T-cell (primary cell): ENCODE measurements at regions not wholly inside any gene's neighbourhood (a gene's known extent, or its start where the extent isn't known, plus 50 kb on each side); places are given as distances from the start of the nearest gene placed in this dataset.

ENCODE experiments used
- ATAC-seq, 4 experiments: fragments of 200-7000 bp in 3 of 4; fragments of 150-1000 bp in 1 of 4; cut with Tn5 transposase; replicated peaks in 1 of 4; 1 replicate in 3 of 4; 2 replicates in 1 of 4; pipeline ENCODE4 v1.10.0; 2021; ENCODE audit warnings: moderate library complexity in 3 of 4, mild to moderate bottlenecking in 2 of 4, moderate number of reproducible peaks in 1 of 4
- CTCF ChIA-PET, 2 donors: fragments of 300-600 bp; sonication (Branson Sonifier 250); formaldehyde crosslinking; loops; one replicate each; lab custom pipeline; 2022; ENCODE audit warnings: antibody characterized with exemption in 2 of 2; lab: Charles Lee
- POLR2A ChIA-PET, 2 donors: fragments of 300-600 bp; sonication (Branson Sonifier 250); formaldehyde crosslinking; loops; one replicate each; lab custom pipeline; 2022; ENCODE audit warnings: antibody characterized with exemption in 2 of 2; lab: Charles Lee
- DNase-seq, 35 experiments: peaks; one replicate each; pipeline versions ENCODE4 v3.0.0 to v3.0.0-alpha.2; 2013 to 2023
- H3K27ac ChIP-seq: one replicate; pipeline ENCODE4 v1.5.1; 2013; ENCODE audit warnings: low read length
- H3K27me3 ChIP-seq, 2 experiments: replicated peaks in 1 of 2; 1 replicate in 1 of 2; 2 replicates in 1 of 2; pipeline versions ENCODE4 v1.6.1 to v1.7.0; 2013; ENCODE audit warnings: low read length in 1 of 2, mixed read lengths in 1 of 2; ENCODE audit not compliant: control insufficient read depth in 2 of 2, insufficient read depth in 2 of 2; ENCODE audit errors: extremely low read depth in 1 of 2
- H3K36me3 ChIP-seq, 2 donors: 1 replicate in 1 of 2; 2 replicates in 1 of 2; pipeline versions ENCODE4 v1.6.1 to v1.7.0; 2013; ENCODE audit warnings: low read length in 1 of 2; ENCODE audit not compliant: control insufficient read depth in 2 of 2, insufficient read depth in 1 of 2; ENCODE audit errors: extremely low read depth in 1 of 2
- H3K4me1 ChIP-seq, 2 experiments: 1 replicate in 1 of 2; 2 replicates in 1 of 2; pipeline versions ENCODE4 v1.6.1 to v1.7.0; 2013; ENCODE audit warnings: low read length in 2 of 2, mixed read lengths in 1 of 2; ENCODE audit not compliant: insufficient read depth in 2 of 2, control insufficient read depth in 1 of 2; ENCODE audit errors: extremely low read depth in 1 of 2
- H3K4me3 ChIP-seq, 2 donors: 1 replicate in 1 of 2; 2 replicates in 1 of 2; pipeline versions ENCODE4 v1.5.1 to v1.7.0; 2013; ENCODE audit warnings: mild to moderate bottlenecking in 2 of 2, low read length in 1 of 2, moderate library complexity in 1 of 2; ENCODE audit not compliant: control insufficient read depth in 1 of 2; ENCODE audit errors: extremely low read depth in 1 of 2
- H3K9me3 ChIP-seq: 2 replicates; pipeline ENCODE4 v1.7.0; 2013
- H3K27ac Mint-ChIP-seq, 2 donors: one replicate each; pipeline ENCODE4 v1.8.0; 2020 to 2021; ENCODE audit warnings: mild to moderate bottlenecking in 2 of 2, mixed read lengths in 2 of 2
- H3K27me3 Mint-ChIP-seq, 2 donors: one replicate each; pipeline ENCODE4 v1.8.0; 2021 to 2022; ENCODE audit warnings: mixed read lengths in 2 of 2
- H3K36me3 Mint-ChIP-seq: one replicate; pipeline ENCODE4 v1.8.0; 2021; ENCODE audit warnings: mixed read lengths
- H3K4me1 Mint-ChIP-seq, 3 donors: one replicate each; pipeline ENCODE4 v1.8.0; 2020 to 2022; ENCODE audit warnings: mixed read lengths in 3 of 3, mild to moderate bottlenecking in 1 of 3
- H3K4me3 Mint-ChIP-seq, 3 donors: one replicate each; pipeline ENCODE4 v1.8.0; 2020 to 2022; ENCODE audit warnings: mild to moderate bottlenecking in 3 of 3, mixed read lengths in 3 of 3, moderate library complexity in 3 of 3
- H3K9me3 Mint-ChIP-seq, 3 donors: one replicate each; pipeline ENCODE4 v1.8.0; 2020 to 2022; ENCODE audit warnings: mixed read lengths in 3 of 3
- WGBS: methylation state at CpG from one replicate; pipeline ENCODE4 v1.1.5; 2013; ENCODE audit warnings: missing lambda C conversion rate; ENCODE audit not compliant: insufficient coverage; 5-methylcytosine and 5-hydroxymethylcytosine counted together

- no peaks in the 10 kb centered on the region for H3K9me3 Mint-ChIP-seq
- ChIA-PET CTCF (interaction anchor here (1.0 to 1.1 kb wide), 3 partner anchors 264 to 266 kb away, joined by 3 to 10 read pairs (median 6); no protein-coding TSS in a partner anchor), POLR2A (interaction anchor here in 1 of 2 donors (0.6 kb wide), 1 partner anchor 42 kb away, joined by 4 read pairs; no protein-coding TSS in a partner anchor)
- H3K4me1 ChIP-seq: no peaks in the 10 kb centered on the region
- WGBS: 61% methylated on average over 3 of the region's 7 CpGs
- no peak overlapping the region for H3K4me3 Mint-ChIP-seq
- H3K9me3 ChIP-seq: no peaks in the 10 kb centered on the region
- H3K36me3 Mint-ChIP-seq: no peaks in the 10 kb centered on the region
- ATAC-seq (no peak), DNase-seq (no peak)
- no peaks in the 10 kb centered on the region for H3K36me3 ChIP-seq
- H3K27me3 Mint-ChIP-seq: no peaks in the 10 kb centered on the region
- H3K4me3 ChIP-seq: no peak overlapping the region
- H3K4me1 Mint-ChIP-seq: peaks cover 2 to 7% (median 5%) of the 10 kb centered on the region in 3 donors
- no peak overlapping the region for H3K27ac Mint-ChIP-seq
- H3K27ac ChIP-seq: no peak overlapping the region
- H3K27me3 ChIP-seq: no peaks in the 10 kb centered on the region
Measured at GRCh38 chr6:53436526-53437303, 88.0 kb upstream of the ELOVL5 start.

DNA sequence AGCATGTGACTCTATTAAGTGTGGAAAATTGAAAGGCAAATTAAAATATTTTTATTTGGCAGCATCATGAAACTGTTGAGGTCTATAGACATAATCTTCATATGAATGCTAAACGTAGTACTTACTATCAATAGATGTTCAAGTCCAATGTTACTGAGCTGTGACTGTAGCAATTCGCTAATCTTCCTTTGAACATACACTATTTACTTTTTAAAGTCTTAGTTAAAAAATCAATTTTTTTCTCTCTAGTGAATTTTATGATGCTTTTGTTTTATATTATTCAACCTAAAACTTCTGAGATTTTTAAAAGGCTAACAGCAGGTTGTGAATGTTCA, 85.2 kb upstream of the ELOVL5 start:
- H3K4me1 ChIP-seq: no peaks in the 10 kb centered on the region
- H3K27me3 ChIP-seq: no peaks in the 10 kb centered on the region
- no peak for DNase-seq
- ChIA-PET CTCF (interaction anchor here (1.0 to 1.4 kb wide), 2 partner anchors 24 to 262 kb away, joined by 3 read pairs; no protein-coding TSS in a partner anchor), POLR2A (no interaction called here)
- no peak overlapping the region for H3K4me3 ChIP-seq
- no peaks in the 10 kb centered on the region for H3K9me3 Mint-ChIP-seq
- ATAC-seq: no peak
- no CpG with 5 or more reads among the region's 2 CpGs for WGBS
- H3K4me1 Mint-ChIP-seq: peaks cover 7 to 22% (median 15%) of the 10 kb centered on the region in 3 donors
- no peak overlapping the region for H3K27ac ChIP-seq
- no peak overlapping the region for H3K27ac Mint-ChIP-seq
- H3K36me3 ChIP-seq: no peaks in the 10 kb centered on the region
- H3K36me3 Mint-ChIP-seq: no peaks in the 10 kb centered on the region
- no peaks in the 10 kb centered on the region for H3K27me3 Mint-ChIP-seq
- H3K9me3 ChIP-seq: no peaks in the 10 kb centered on the region
- no peak overlapping the region for H3K4me3 Mint-ChIP-seq

GRCh38 chr6:53433261-53433950, 84.7 kb upstream of the ELOVL5 start:
- H3K4me1 Mint-ChIP-seq: peaks cover 8 to 23% (median 16%) of the 10 kb centered on the region in 3 donors
- no peaks in the 10 kb centered on the region for H3K4me1 ChIP-seq
- no peaks in the 10 kb centered on the region for H3K27me3 ChIP-seq
- H3K4me3 ChIP-seq: no peak overlapping the region
- no peaks in the 10 kb centered on the region for H3K36me3 ChIP-seq
- no peak for ATAC-seq
- ChIA-PET POLR2A (no interaction called here), CTCF (interaction anchor here (0.6 to 1.4 kb wide), 5 partner anchors 24 to 654 kb away, joined by 3 to 6 read pairs (median 3); no protein-coding TSS in a partner anchor)
- no peak overlapping the region for H3K27ac Mint-ChIP-seq
- H3K9me3 Mint-ChIP-seq: no peaks in the 10 kb centered on the region
- DNase-seq: no peak
- WGBS: no CpG with 5 or more reads among the region's 4 CpGs
- no peaks in the 10 kb centered on the region for H3K9me3 ChIP-seq
- no peaks in the 10 kb centered on the region for H3K36me3 Mint-ChIP-seq
- H3K4me3 Mint-ChIP-seq: no peak overlapping the region
- no peaks in the 10 kb centered on the region for H3K27me3 Mint-ChIP-seq
- no peak overlapping the region for H3K27ac ChIP-seq

DNA sequence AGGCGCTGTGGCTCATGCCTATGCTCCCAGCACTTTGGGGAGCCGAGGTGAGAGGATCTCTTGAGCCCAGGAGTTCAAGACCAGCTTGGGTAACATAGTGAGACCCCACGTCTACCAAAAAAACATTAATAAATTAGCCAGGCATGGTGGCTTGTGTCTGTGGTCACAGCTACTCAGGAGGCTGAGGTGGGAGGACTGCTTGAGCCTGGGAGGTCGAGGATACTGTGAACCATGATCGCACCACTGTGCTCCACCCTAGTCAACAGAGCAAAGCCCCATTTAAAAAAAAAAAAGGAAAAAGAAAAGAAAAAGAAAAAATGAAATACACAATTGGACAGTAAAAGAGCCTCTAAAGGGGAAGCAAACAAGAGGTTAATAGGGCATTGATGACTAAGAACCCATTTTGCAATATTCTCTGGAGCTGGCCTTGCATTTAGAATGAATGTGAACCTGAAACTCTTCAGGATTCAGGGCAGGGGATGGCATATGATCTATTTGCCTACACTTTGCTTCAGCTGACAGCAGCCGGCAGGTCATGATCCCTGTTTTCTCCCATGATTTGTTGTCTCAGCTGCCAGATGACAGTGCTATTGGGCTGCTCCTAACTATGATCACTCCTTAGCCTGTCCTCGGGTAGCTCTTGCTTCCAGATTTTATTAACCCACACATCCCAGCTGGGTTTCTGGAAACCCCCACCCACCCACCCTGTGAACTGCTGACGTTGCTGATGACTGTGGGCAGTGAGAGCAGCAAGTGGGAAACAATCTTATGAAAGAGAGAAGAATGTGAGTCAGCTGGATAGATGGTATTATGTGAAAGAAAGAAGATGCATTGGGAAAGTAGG, 83.8 kb upstream of the ELOVL5 start:
- Histone ChIP-seq H3K4me1 (no peaks in the 10 kb centered on the region), H3K4me3 (no peak overlapping the region), H3K27ac (no peak overlapping the region), H3K36me3 (no peaks in the 10 kb centered on the region), H3K9me3 (no peaks in the 10 kb centered on the region), H3K27me3 (no peaks in the 10 kb centered on the region)
- DNase-seq: no peak
- H3K27me3 Mint-ChIP-seq: no peaks in the 10 kb centered on the region
- ATAC-seq: no peak
- no peak overlapping the region for H3K4me3 Mint-ChIP-seq
- H3K27ac Mint-ChIP-seq: no peak overlapping the region
- H3K4me1 Mint-ChIP-seq: peaks cover 8 to 23% (median 16%) of the 10 kb centered on the region in 3 donors
- H3K36me3 Mint-ChIP-seq: no peaks in the 10 kb centered on the region
- WGBS: 100% methylated on average over 3 of the region's 8 CpGs
- no peaks in the 10 kb centered on the region for H3K9me3 Mint-ChIP-seq
- ChIA-PET POLR2A (no interaction called here), CTCF (interaction anchor here (0.6 to 1.4 kb wide), 7 partner anchors 23 to 655 kb away, joined by 3 to 7 read pairs (median 3); no protein-coding TSS in a partner anchor)

GRCh38 chr6:53431704-53432103, 83.0 kb upstream of the ELOVL5 start:
- Histone ChIP-seq H3K27me3 (no peaks in the 10 kb centered on the region), H3K9me3 (no peaks in the 10 kb centered on the region), H3K4me1 (no peaks in the 10 kb centered on the region), H3K4me3 (no peak overlapping the region), H3K36me3 (no peaks in the 10 kb centered on the region), H3K27ac (no peak overlapping the region)
- no peak overlapping the region for H3K27ac Mint-ChIP-seq
- peaks cover 12 to 23% (median 19%) of the 10 kb centered on the region in 3 donors for H3K4me1 Mint-ChIP-seq
- POLR2A ChIA-PET: no interaction called here
- CTCF ChIA-PET: no interaction called here
- no peak overlapping the region for H3K4me3 Mint-ChIP-seq
- H3K9me3 Mint-ChIP-seq: no peaks in the 10 kb centered on the region
- WGBS: no CpG with 5 or more reads among the region's 4 CpGs
- H3K27me3 Mint-ChIP-seq: no peaks in the 10 kb centered on the region
- DNase-seq: peak in 1 of 35 experiments; percentile 15
- ATAC-seq: no peak
- H3K36me3 Mint-ChIP-seq: no peaks in the 10 kb centered on the region

DNA sequence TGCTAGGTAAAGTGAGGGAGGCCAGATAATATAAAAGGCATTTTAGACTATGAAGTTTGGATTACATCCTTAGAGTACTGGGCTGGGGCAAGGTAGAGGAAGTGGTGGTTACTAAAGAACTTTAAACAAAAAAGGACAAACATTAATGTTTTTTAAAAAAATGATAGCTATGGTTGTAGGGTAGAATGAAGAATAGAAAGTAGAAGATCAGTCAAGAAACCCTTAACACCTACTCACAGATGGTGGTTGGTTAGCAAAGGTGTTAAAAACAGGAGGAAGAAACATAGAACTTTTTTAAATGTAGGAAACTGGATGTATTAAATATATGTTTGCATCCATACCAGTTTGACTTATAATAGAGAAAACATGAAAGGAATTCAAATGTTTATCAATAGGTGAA, 80.7 kb upstream of the ELOVL5 start:
- Histone ChIP-seq H3K9me3 (no peaks in the 10 kb centered on the region), H3K4me3 (no peak overlapping the region), H3K4me1 (no peaks in the 10 kb centered on the region), H3K36me3 (no peaks in the 10 kb centered on the region), H3K27me3 (no peaks in the 10 kb centered on the region), H3K27ac (no peak overlapping the region)
- Mint-ChIP-seq H3K4me1 (peaks cover 17 to 24% (median 23%) of the 10 kb centered on the region in 3 donors), H3K36me3 (no peaks in the 10 kb centered on the region), H3K9me3 (no peaks in the 10 kb centered on the region), H3K27ac (no peak overlapping the region), H3K27me3 (no peaks in the 10 kb centered on the region), H3K4me3 (no peak overlapping the region)
- DNase-seq: no peak
- ATAC-seq: peak in 2 of 4 experiments; percentile 26 to 29
- CTCF ChIA-PET: interaction anchor here (0.6 to 1.5 kb wide), 2 partner anchors 64 to 236 kb away, joined by 3 to 5 read pairs; no protein-coding TSS in a partner anchor
- POLR2A ChIA-PET: interaction anchor here in 1 of 2 donors (0.5 to 1.0 kb wide), 2 partner anchors 84 to 89 kb away, joined by 3 read pairs; no protein-coding TSS in a partner anchor
